AG10803 (cell line): ENCODE measurements at regions not wholly inside any gene's neighbourhood (a gene's known extent, or its start where the extent isn't known, plus 50 kb on each side); places are given as distances from the start of the nearest gene placed in this dataset.

Source experiments
- DNase-seq: peaks from one replicate; pipeline ENCODE4 v3.0.0; 2010; ENCODE audit warnings: low read depth
- H3K4me3 ChIP-seq: 2 replicates; pipeline ENCODE4 v1.5.1; 2011; ENCODE audit warnings: mild to moderate bottlenecking, low read length, control low read depth
- CTCF ChIP-seq: conservative IDR thresholded peaks from 2 replicates; pipeline ENCODE4 v1.5.1; 2011; ENCODE audit warnings: mild to moderate bottlenecking, low read length, control low read depth, inconsistent platforms

- no peak for TF ChIP-seq CTCF
- DNase-seq = peak; percentile 38
- H3K4me3 ChIP-seq = no peak overlapping the region
Measured at GRCh38 chr4:175470131-175470530, 341.9 kb downstream of the GPM6A start.

- no peak for DNase-seq
- no peak overlapping the region for H3K4me3 ChIP-seq
- no peak for TF ChIP-seq CTCF
Measured at GRCh38 chr4:175480404-175480803, 331.7 kb downstream of the GPM6A start.

- no peak for DNase-seq
- no peak for TF ChIP-seq CTCF
- H3K4me3 ChIP-seq = no peak overlapping the region
Measured at GRCh38 chr4:175499735-175500352, 312.2 kb downstream of the GPM6A start.

GRCh38 chr4:175504318-175504717 is 307.7 kb downstream of the GPM6A start:
- peak; percentile 69 for DNase-seq
- H3K4me3 ChIP-seq = no peak overlapping the region
- TF ChIP-seq CTCF = no peak

- TF ChIP-seq CTCF = no peak; the same call in 1 of the 2 replicates
- H3K4me3 ChIP-seq = no peak overlapping the region
- no peak for DNase-seq
Measured at GRCh38 chr4:175509320-175509719, 302.7 kb downstream of the GPM6A start.

GRCh38 chr4:175511861-175512260 is 300.2 kb downstream of the GPM6A start:
- no peak for TF ChIP-seq CTCF
- peak; percentile 9 for DNase-seq
- no peak overlapping the region for H3K4me3 ChIP-seq

- no peak for TF ChIP-seq CTCF
- H3K4me3 ChIP-seq = no peak overlapping the region
- no peak for DNase-seq
Measured at GRCh38 chr4:175514174-175514573, 297.9 kb downstream of the GPM6A start.
